Lung (tissue), 11 donors: ENCODE measurements at regions not wholly inside any gene's neighbourhood (a gene's known extent, or its start where the extent isn't known, plus 50 kb on each side); places are given as distances from the start of the nearest gene placed in this dataset.
A peak's percentile ranks its signal among the peaks of the same experiment; 100 is the strongest.

Experiments used
- ATAC-seq: fragments of 200-7000 bp; cut with Tn5 transposase; one replicate; pipeline ENCODE4 v1.9.1; 2020; ENCODE audit warnings: moderate number of reproducible peaks; ENCODE audit not compliant: insufficient read depth, low FRiP score
- DNase-seq, 3 donors: peaks; one replicate each; pipeline ENCODE4 v3.0.0-alpha.2; 2013 to 2017
- H3K27ac ChIP-seq, 2 donors: one replicate each; pipeline ENCODE4 v1.5.1; 2013; ENCODE audit warnings: mild to moderate bottlenecking in 2 of 2, moderate library complexity in 2 of 2, control low read depth in 1 of 2, inconsistent platforms in 1 of 2, low read depth in 1 of 2, low read length in 1 of 2
- H3K27me3 ChIP-seq, 3 donors: one replicate each; pipeline ENCODE4 v1.5.1; 2013; ENCODE audit warnings: low read length in 2 of 3; ENCODE audit not compliant: control insufficient read depth in 3 of 3, insufficient read depth in 3 of 3
- H3K36me3 ChIP-seq, 4 donors: one replicate each; pipeline ENCODE4 v1.5.1; 2013; ENCODE audit warnings: low read length in 4 of 4, mild to moderate bottlenecking in 1 of 4, moderate library complexity in 1 of 4; ENCODE audit not compliant: control insufficient read depth in 4 of 4, insufficient read depth in 4 of 4
- H3K4me1 ChIP-seq, 5 donors: one replicate each; pipeline ENCODE4 v1.5.1; 2013; ENCODE audit warnings: low read length in 5 of 5, mild to moderate bottlenecking in 2 of 5, moderate library complexity in 1 of 5; ENCODE audit not compliant: control insufficient read depth in 5 of 5, insufficient read depth in 5 of 5
- H3K4me3 ChIP-seq: one replicate; pipeline ENCODE4 v1.5.1; 2013; ENCODE audit warnings: mild to moderate bottlenecking, control low read depth, moderate library complexity
- H3K9ac ChIP-seq, 2 donors: one replicate each; pipeline ENCODE4 v1.5.1; 2013; ENCODE audit warnings: low read length in 2 of 2, control low read depth in 1 of 2; ENCODE audit not compliant: insufficient read depth in 1 of 2
- H3K9me3 ChIP-seq, 4 donors: one replicate each; pipeline ENCODE4 v1.5.1; 2013; ENCODE audit warnings: low read length in 3 of 4, mild to moderate bottlenecking in 1 of 4, moderate library complexity in 1 of 4; ENCODE audit not compliant: control insufficient read depth in 4 of 4, insufficient read depth in 3 of 4
- CTCF ChIP-seq: IDR thresholded peaks from 2 replicates; pipeline ENCODE4 v1.5.1; 2012; ENCODE audit warnings: mild to moderate bottlenecking; ENCODE audit errors: control extremely low read depth, extremely low read depth
- whole genome bisulfite sequencing, 2 donors: extraction: QIAGEN DNeasy Blood & Tissue Kit; methylation state at CpG; one replicate each; pipeline ENCODE4 v1.1.7; 2013; 5-methylcytosine and 5-hydroxymethylcytosine counted together
- donor health status: control.
- donor health status: control.
- donor health status: Bipolar disorder and iron deficiency.
- donor health status: healthy.
- donor health status: DM: yes; HTN: yes; CAD: no.

- Histone ChIP-seq H3K9ac (no peak overlapping the region), H3K27ac (no peak overlapping the region), H3K27me3 (no peaks in the 10 kb centered on the region), H3K36me3 (no peaks in the 10 kb centered on the region), H3K4me3 (no peak overlapping the region), H3K9me3 (no peaks in the 10 kb centered on the region), H3K4me1 (peaks cover 0 to 18% (median 4%) of the 10 kb centered on the region in 5 donors)
- no peak for ATAC-seq
- no peak for TF ChIP-seq CTCF
- 14 to 31% methylated on average over 3 of the region's 3 CpGs for WGBS, 2 donors
- DNase-seq, result peak; percentile 35 to 81 (median 68)
These were observed 556.7 kb upstream of the BOD1L1 start for GRCh38 chr4:14184265-14184664.

GRCh38 chr4:14184767-14185166 lies 557.2 kb upstream of the BOD1L1 start:
- no peak for ATAC-seq

GRCh38 chr4:14188214-14188613 lies 560.7 kb upstream of the BOD1L1 start:
- Histone ChIP-seq H3K36me3 (no peaks in the 10 kb centered on the region), H3K4me1 (peaks cover 0 to 12% (median 4%) of the 10 kb centered on the region in 5 donors), H3K4me3 (no peak overlapping the region), H3K27me3 (no peaks in the 10 kb centered on the region), H3K9ac (no peak overlapping the region), H3K27ac (no peak overlapping the region), H3K9me3 (no peaks in the 10 kb centered on the region)
- no peak for ATAC-seq
- no peak for DNase-seq
- no peak for TF ChIP-seq CTCF

More at GRCh38 chr4:14184767-14185166, 557.2 kb upstream of the BOD1L1 start:
- no peaks in the 10 kb centered on the region for H3K9me3 ChIP-seq
- no peak overlapping the region for H3K4me3 ChIP-seq
- WGBS, 2 donors, result 89 to 90% methylated on average over 2 of the region's 2 CpGs
- no peak overlapping the region for H3K27ac ChIP-seq
- no peaks in the 10 kb centered on the region for H3K27me3 ChIP-seq
- H3K9ac ChIP-seq, result no peak overlapping the region
- no peaks in the 10 kb centered on the region for H3K36me3 ChIP-seq
- TF ChIP-seq CTCF, result no peak
- H3K4me1 ChIP-seq, result peaks cover 0 to 18% (median 4%) of the 10 kb centered on the region in 5 donors
- no peak for DNase-seq

- TF ChIP-seq CTCF, result no peak
- Histone ChIP-seq H3K27ac (no peak overlapping the region), H3K9me3 (no peaks in the 10 kb centered on the region), H3K4me1 (no peaks in the 10 kb centered on the region), H3K36me3 (no peaks in the 10 kb centered on the region), H3K27me3 (no peaks in the 10 kb centered on the region), H3K4me3 (no peak overlapping the region), H3K9ac (no peak overlapping the region)
- ATAC-seq, result no peak
- DNase-seq, result no peak
- WGBS, 2 donors, result 67 to 81% methylated on average over 1 of the region's 1 CpG
These were observed 566.1 kb upstream of the BOD1L1 start for GRCh38 chr4:14193601-14194000.
